HepG2 (cell line): ENCODE measurements at regions not wholly inside any gene's neighbourhood (a gene's known extent, or its start where the extent isn't known, plus 50 kb on each side); places are given as distances from the start of the nearest gene placed in this dataset.

Source experiments
- ATAC-seq: fragments of 200-7000 bp; cut with Tn5 transposase; 3 replicates; pipeline ENCODE4 v1.9.1; 2020; ENCODE audit warnings: mild to moderate bottlenecking, moderate library complexity
- BruUV-seq: library from RNA; stranded (reverse); fragments of 400-500 nt; replicated peaks from 2 replicates; lab custom pipeline; 2021; lab: Mats Ljungman, UMichigan
- CTCF ChIA-PET: fragments of 300-600 bp; formaldehyde crosslinking; extraction: SDS; loops from one replicate; lab custom pipeline; 2021; ENCODE audit warnings: low total read pairs, inconsistent platforms, low intra/inter-chr PET ratio; lab: Yijun Ruan, JAX
- POLR2A ChIA-PET: fragments of 350-600 bp; sonication (Branson Sonifier 250); formaldehyde crosslinking; loops from one replicate; lab custom pipeline; 2020; ENCODE audit warnings: antibody characterized with exemption, inconsistent platforms; lab: Yijun Ruan, JAX
- DNase-seq: peaks from one replicate; pipeline ENCODE4 v3.0.0-alpha.2; 2015; ENCODE audit warnings: low spot score
- FAIRE-seq: peaks from 3 replicates; lab custom pipeline; 2011; peaks lifted over from hg19 to GRCh38; lab: Jason Lieb, UNC
- H2AFZ ChIP-seq: one replicate; pipeline ENCODE4 v1.6.1; 2011; ENCODE audit warnings: low read length, inconsistent platforms
- H3K27ac ChIP-seq: fragments of 300-600 bp; 3 replicates; pipeline ENCODE4 v1.8.0; 2011; ENCODE audit warnings: mixed run types, mild to moderate bottlenecking, mixed read lengths, low read length, inconsistent platforms; ENCODE audit not compliant: insufficient read depth; ENCODE audit errors: extremely low read length
- H3K27me3 ChIP-seq, 2 experiments: fragments of 200-600 bp in 1 of 2; 2 replicates in 1 of 2; 3 replicates in 1 of 2; pipeline versions ENCODE4 v1.6.0 to v1.8.0; 2011; ENCODE audit warnings: low read length in 2 of 2, mild to moderate bottlenecking in 2 of 2, moderate library complexity in 2 of 2, inconsistent platforms in 1 of 2; ENCODE audit not compliant: insufficient read depth in 2 of 2, control insufficient read depth in 1 of 2
- H3K36me3 ChIP-seq, 2 experiments: fragments of 200-600 bp in 1 of 2; replicated peaks in 1 of 2; 2 replicates in 1 of 2; 3 replicates in 1 of 2; pipeline versions ENCODE4 v1.5.1 to v1.8.0; 2011; ENCODE audit warnings: low read length in 2 of 2, inconsistent platforms in 1 of 2; ENCODE audit not compliant: insufficient read depth in 2 of 2, control insufficient read depth in 1 of 2
- H3K4me1 ChIP-seq: 2 replicates; pipeline ENCODE4 v1.5.1; 2012; ENCODE audit warnings: low read length, inconsistent platforms; ENCODE audit not compliant: insufficient read depth
- H3K4me2 ChIP-seq: 2 replicates; pipeline ENCODE4 v1.6.0; 2011; ENCODE audit warnings: low read depth, low read length, inconsistent platforms
- H3K4me3 ChIP-seq, 3 experiments: fragments of 200-600 bp in 1 of 3; sonication (generic), shearing (Covaris generic) in 1 of 3; replicated peaks in 1 of 3; 2 replicates each; pipeline ENCODE4 v1.5.1; 2011 to 2016; ENCODE audit warnings: low read length in 3 of 3, inconsistent platforms in 2 of 3, low read depth in 2 of 3, mild to moderate bottlenecking in 2 of 3, control low read depth in 1 of 3, mixed read lengths in 1 of 3; ENCODE audit not compliant: insufficient read depth in 1 of 3
- H3K79me2 ChIP-seq: one replicate; pipeline ENCODE4 v1.6.1; 2011; ENCODE audit warnings: low read length, inconsistent platforms; ENCODE audit not compliant: insufficient read depth
- H3K9ac ChIP-seq: 2 replicates; pipeline ENCODE4 v1.6.0; 2011; ENCODE audit warnings: mild to moderate bottlenecking, low read depth, low read length, inconsistent platforms; ENCODE audit not compliant: insufficient read depth
- H3K9me3 ChIP-seq: 2 replicates; pipeline ENCODE4 v1.5.1; 2012; ENCODE audit warnings: mild to moderate bottlenecking, low read length
- H4K20me1 ChIP-seq: 2 replicates; pipeline ENCODE4 v1.6.0; 2011; ENCODE audit warnings: inconsistent platforms, mild to moderate bottlenecking, low read length, moderate library complexity; ENCODE audit not compliant: insufficient read depth
- ATF7-NPFF ChIP-seq: sonication (generic); formaldehyde crosslinking; IDR thresholded peaks from 2 replicates; pipeline ENCODE4 v1.8.1; 2023; ENCODE audit warnings: mild to moderate bottlenecking, low read depth, missing genetic modification reagents, moderate library complexity
- HIVEP1 ChIP-seq: sonication (generic); formaldehyde crosslinking; IDR thresholded peaks from 2 replicates; pipeline ENCODE4 v1.4.0; 2020; ENCODE audit warnings: mild to moderate bottlenecking, missing genetic modification reagents
- MAZ ChIP-seq, 2 experiments: sonication (generic) in 1 of 2; formaldehyde crosslinking in 1 of 2; IDR thresholded peaks; 2 replicates each; pipeline versions ENCODE4 v1.5.0 to v1.6.1; 2012 to 2020; ENCODE audit warnings: low read depth in 2 of 2, mild to moderate bottlenecking in 2 of 2, borderline replicate concordance in 1 of 2, improper control_type of control experiment in 1 of 2, low read length in 1 of 2, missing genetic modification reagents in 1 of 2, moderate library complexity in 1 of 2
- ZNF530 ChIP-seq: sonication (generic); formaldehyde crosslinking; IDR thresholded peaks from 2 replicates; pipeline ENCODE4 v1.5.0; 2020; ENCODE audit warnings: low read depth, mild to moderate bottlenecking, missing genetic modification reagents
- WGBS: methylation state at CpG from one replicate; pipeline ENCODE4 v1.1.6; 2017; ENCODE audit warnings: low lambda C conversion rate; 5-methylcytosine and 5-hydroxymethylcytosine counted together
- in situ Hi-C: cut with HindIII; loops from 2 replicates; pipeline ENCODE4 v1.10.0; 2017; ENCODE audit warnings: low pct_unique_long_range_greater_than_20kb; ENCODE audit not compliant: extremely low pct_ligation_motif_present
- intact Hi-C: fragments of 100-400 bp; cut with micrococcal nuclease; formaldehyde crosslinking; loops from one replicate; pipeline ENCODE4 v1.10.0; 2022; ENCODE audit not compliant: unreplicated experiment

DNA sequence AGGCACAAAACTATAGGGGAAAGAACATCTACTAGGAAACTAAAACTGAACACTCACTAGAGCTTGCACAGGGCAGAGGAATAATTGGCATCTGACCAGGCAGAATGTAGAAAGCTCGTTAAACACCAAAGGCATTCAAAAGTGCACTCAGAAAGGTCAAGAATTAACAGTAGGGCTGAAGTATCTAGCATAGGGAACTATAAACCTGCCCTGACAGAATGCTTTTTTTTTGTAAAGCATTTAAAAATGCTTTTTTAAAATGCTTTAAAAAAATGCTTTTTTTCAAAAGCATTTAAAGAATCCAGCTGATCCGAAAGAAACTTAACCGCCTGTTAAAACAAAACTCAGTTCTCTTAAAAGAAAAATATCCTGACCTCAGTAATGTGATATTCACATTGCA, 74.6 kb upstream of the EGFR start:
- Histone ChIP-seq H2AFZ (no peak overlapping the region), H3K27ac (no peak overlapping the region), H3K4me2 (no peak overlapping the region), H3K36me3 (no peaks in the 10 kb centered on the region), H4K20me1 (no peaks in the 10 kb centered on the region), H3K9ac (no peak overlapping the region), H3K9me3 (no peaks in the 10 kb centered on the region), H3K79me2 (no peaks in the 10 kb centered on the region), H3K4me3 (no peak overlapping the region), H3K27me3 (no peaks in the 10 kb centered on the region), H3K4me1 (no peaks in the 10 kb centered on the region)
- intact Hi-C loops = no loop called here
- TF ChIP-seq MAZ (IDR thresholded peaks at IDR 0.05; ENCODE audit: borderline replicate concordance, low read depth, low read length) = no peak
- TF ChIP-seq MAZ (CRISPR knock-in tag; IDR thresholded peaks at IDR 0.05; ENCODE audit: low read depth) = no peak
- POLR2A ChIA-PET = no interaction called here
- in situ Hi-C loops = no loop called here
- CTCF ChIA-PET = no interaction called here
- FAIRE-seq (no peak), ATAC-seq (no peak), DNase-seq (no peak)
- 56% methylated on average over 3 of the region's 3 CpGs for WGBS
- no TSS peak for BruUV-seq

DNA sequence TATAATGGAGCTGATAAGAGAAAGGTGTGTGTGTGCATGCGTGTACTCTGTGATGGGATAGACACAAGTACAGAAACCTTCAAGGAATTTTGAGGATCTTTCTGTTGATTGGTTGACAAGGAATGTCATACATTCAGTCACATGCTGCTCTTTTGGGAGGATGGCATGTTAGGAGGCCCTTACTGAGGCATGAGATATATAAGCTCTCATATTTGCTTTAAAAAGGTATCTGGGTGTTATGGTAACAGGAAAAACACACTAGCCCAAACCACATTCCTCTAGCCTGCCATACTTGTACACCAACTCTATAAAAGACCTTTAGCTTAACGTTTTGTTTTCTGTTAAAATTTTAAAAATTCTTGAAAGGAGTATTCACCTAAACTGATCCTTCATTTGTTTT, 72.5 kb upstream of the EGFR start:
- H3K9ac ChIP-seq = no peak overlapping the region
- no peaks in the 10 kb centered on the region for H4K20me1 ChIP-seq
- ChIA-PET POLR2A (no interaction called here), CTCF (no interaction called here)
- WGBS = 51% methylated on average over 2 of the region's 2 CpGs
- H3K27me3 ChIP-seq = no peaks in the 10 kb centered on the region
- no peaks in the 10 kb centered on the region for H3K79me2 ChIP-seq
- H3K4me2 ChIP-seq = no peak overlapping the region
- H2AFZ ChIP-seq = no peak overlapping the region
- no peak for DNase-seq
- H3K9me3 ChIP-seq = no peaks in the 10 kb centered on the region
- intact Hi-C loops = no loop called here
- no peak for FAIRE-seq
- H3K4me1 ChIP-seq = no peaks in the 10 kb centered on the region
- H3K27ac ChIP-seq = no peak overlapping the region
- BruUV-seq = no TSS peak
- H3K4me3 ChIP-seq = no peak overlapping the region
- in situ Hi-C loops = no loop called here
- TF ChIP-seq ZNF530 (no peak), HIVEP1 (CRISPR knock-in tag) (no peak), ATF7-NPFF (CRISPR knock-in tag) (no peak)
- ATAC-seq = no peak
- no peaks in the 10 kb centered on the region for H3K36me3 ChIP-seq
